Keratinocyte (primary cell): ENCODE measurements at regions not wholly inside any gene's neighbourhood (a gene's known extent, or its start where the extent isn't known, plus 50 kb on each side); places are given as distances from the start of the nearest gene placed in this dataset.

Experiments used
- DNase-seq: peaks from one replicate; pipeline ENCODE4 v3.0.0-alpha.2; 2011; ENCODE audit warnings: low read depth, missing footprints, low spot score
- FAIRE-seq: peaks from 2 replicates; lab custom pipeline; 2011; peaks lifted over from hg19 to GRCh38; lab: Jason Lieb, UNC
- H2AFZ ChIP-seq: 2 replicates; pipeline ENCODE4 v1.6.0; 2012; ENCODE audit warnings: low read length, control low read depth, inconsistent platforms; ENCODE audit not compliant: control insufficient read depth
- H3K27ac ChIP-seq: 2 replicates; pipeline ENCODE4 v1.5.1; 2011; ENCODE audit warnings: low read length; ENCODE audit not compliant: control insufficient read depth, insufficient read depth
- H3K27me3 ChIP-seq: 3 replicates; pipeline ENCODE4 v1.6.0; 2011; ENCODE audit warnings: low read length; ENCODE audit not compliant: control insufficient read depth, insufficient read depth; ENCODE audit errors: extremely low read depth
- H3K36me3 ChIP-seq, 2 experiments: 2 replicates in 1 of 2; 3 replicates in 1 of 2; pipeline ENCODE4 v1.5.1; 2011; ENCODE audit warnings: low read length in 2 of 2, mild to moderate bottlenecking in 1 of 2; ENCODE audit not compliant: control insufficient read depth in 2 of 2, insufficient read depth in 2 of 2; ENCODE audit errors: extremely low read depth in 1 of 2
- H3K4me1 ChIP-seq: 3 replicates; pipeline ENCODE4 v1.5.1; 2011; ENCODE audit warnings: low read length; ENCODE audit not compliant: control insufficient read depth, insufficient read depth; ENCODE audit errors: extremely low read depth
- H3K4me2 ChIP-seq: 3 replicates; pipeline ENCODE4 v1.6.0; 2011; ENCODE audit warnings: low read depth, low read length; ENCODE audit not compliant: control insufficient read depth, insufficient read depth; ENCODE audit errors: extremely low read depth
- H3K4me3 ChIP-seq, 3 experiments: fragments of 200-600 bp in 1 of 3; sonication (generic) in 1 of 3; 2 replicates in 2 of 3; 3 replicates in 1 of 3; pipeline ENCODE4 v1.5.1; 2011 to 2016; ENCODE audit warnings: low read length in 3 of 3, mild to moderate bottlenecking in 3 of 3, control low read depth in 2 of 3, inconsistent platforms in 1 of 3, low read depth in 1 of 3, mixed read lengths in 1 of 3, mixed run types in 1 of 3, moderate library complexity in 1 of 3; ENCODE audit not compliant: control insufficient read depth in 2 of 3, insufficient read depth in 2 of 3; ENCODE audit errors: extremely low read depth in 1 of 3
- H3K79me2 ChIP-seq: 2 replicates; pipeline ENCODE4 v1.6.0; 2012; ENCODE audit warnings: low read length; ENCODE audit not compliant: control insufficient read depth, insufficient read depth
- H3K9ac ChIP-seq: 3 replicates; pipeline ENCODE4 v1.6.0; 2011; ENCODE audit warnings: low read length; ENCODE audit not compliant: control insufficient read depth, insufficient read depth; ENCODE audit errors: extremely low read depth
- H3K9me1 ChIP-seq: 3 replicates; pipeline ENCODE4 v1.6.0; 2011; ENCODE audit warnings: low read length; ENCODE audit not compliant: control insufficient read depth, insufficient read depth; ENCODE audit errors: extremely low read depth
- H3K9me3 ChIP-seq: 2 replicates; pipeline ENCODE4 v1.5.1; 2012; ENCODE audit warnings: low read depth, low read length; ENCODE audit not compliant: control insufficient read depth
- H4K20me1 ChIP-seq: 3 replicates; pipeline ENCODE4 v1.6.0; 2011; ENCODE audit warnings: low read length; ENCODE audit not compliant: control insufficient read depth, insufficient read depth; ENCODE audit errors: extremely low read depth
- EZH2 ChIP-seq: IDR thresholded peaks from one replicate; pipeline ENCODE4 v1.6.1; 2012; ENCODE audit warnings: inconsistent platforms, mild to moderate bottlenecking, low read length, moderate library complexity
- dilution Hi-C: fragments of 300-500 bp; cut with MboI; formaldehyde crosslinking; loops from one replicate; pipeline ENCODE4 v1.7.0; 2020; ENCODE audit warnings: low sequenced_read_pairs; ENCODE audit not compliant: extremely low pct_ligation_motif_present
- TF ChIP-seq, protein P1 (sequence below), 3 experiments: IDR thresholded peaks in 1 of 3; conservative IDR thresholded peaks in 1 of 3; optimal IDR thresholded peaks in 1 of 3; 2 replicates in 2 of 3; 3 replicates in 1 of 3; pipeline versions ENCODE3 to v1.5.1; 2011; ENCODE audit warnings: low read length in 3 of 3, mild to moderate bottlenecking in 3 of 3, moderate library complexity in 2 of 3, control low read depth in 1 of 3, inconsistent platforms in 1 of 3; ENCODE audit not compliant: insufficient read depth in 2 of 3; ENCODE audit errors: extremely low read depth in 1 of 3

- H3K4me2 ChIP-seq, result peak overlapping the region; percentile 65
- H3K36me3 ChIP-seq, result no peaks in the 10 kb centered on the region
- H3K9ac ChIP-seq, result peak overlapping the region; percentile 60
- peak overlapping the region; percentile 87 for H3K27ac ChIP-seq
- no peaks in the 10 kb centered on the region for H4K20me1 ChIP-seq
- H3K27me3 ChIP-seq, result no peaks in the 10 kb centered on the region
- TF ChIP-seq, protein P1, sequence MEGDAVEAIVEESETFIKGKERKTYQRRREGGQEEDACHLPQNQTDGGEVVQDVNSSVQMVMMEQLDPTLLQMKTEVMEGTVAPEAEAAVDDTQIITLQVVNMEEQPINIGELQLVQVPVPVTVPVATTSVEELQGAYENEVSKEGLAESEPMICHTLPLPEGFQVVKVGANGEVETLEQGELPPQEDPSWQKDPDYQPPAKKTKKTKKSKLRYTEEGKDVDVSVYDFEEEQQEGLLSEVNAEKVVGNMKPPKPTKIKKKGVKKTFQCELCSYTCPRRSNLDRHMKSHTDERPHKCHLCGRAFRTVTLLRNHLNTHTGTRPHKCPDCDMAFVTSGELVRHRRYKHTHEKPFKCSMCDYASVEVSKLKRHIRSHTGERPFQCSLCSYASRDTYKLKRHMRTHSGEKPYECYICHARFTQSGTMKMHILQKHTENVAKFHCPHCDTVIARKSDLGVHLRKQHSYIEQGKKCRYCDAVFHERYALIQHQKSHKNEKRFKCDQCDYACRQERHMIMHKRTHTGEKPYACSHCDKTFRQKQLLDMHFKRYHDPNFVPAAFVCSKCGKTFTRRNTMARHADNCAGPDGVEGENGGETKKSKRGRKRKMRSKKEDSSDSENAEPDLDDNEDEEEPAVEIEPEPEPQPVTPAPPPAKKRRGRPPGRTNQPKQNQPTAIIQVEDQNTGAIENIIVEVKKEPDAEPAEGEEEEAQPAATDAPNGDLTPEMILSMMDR (optimal IDR thresholded peaks at IDR 0.05 in 1 of 3, IDR thresholded peaks at IDR 0.05 in 1 of 3, conservative IDR thresholded peaks at IDR 0.05 in 1 of 3; ENCODE audit: extremely low read depth in 1 of 3, insufficient read depth in 2 of 3, low read length in 3 of 3), result no peak
- no peak for TF ChIP-seq EZH2
- peak overlapping the region in 1 of 3 experiments; percentile 8 for H3K4me3 ChIP-seq
- H2AFZ ChIP-seq, result no peak overlapping the region
- no peak for FAIRE-seq
- no peak for DNase-seq
- peaks cover 2% of the 10 kb centered on the region for H3K9me3 ChIP-seq
- H3K9me1 ChIP-seq, result no peaks in the 10 kb centered on the region
- dilution Hi-C loops, result no loop called here
- H3K79me2 ChIP-seq, result no peaks in the 10 kb centered on the region
- H3K4me1 ChIP-seq, result peaks cover 53% of the 10 kb centered on the region
Measured at GRCh38 chr21:41634858-41635257, 126.9 kb upstream of the TMPRSS2 start.

DNA sequence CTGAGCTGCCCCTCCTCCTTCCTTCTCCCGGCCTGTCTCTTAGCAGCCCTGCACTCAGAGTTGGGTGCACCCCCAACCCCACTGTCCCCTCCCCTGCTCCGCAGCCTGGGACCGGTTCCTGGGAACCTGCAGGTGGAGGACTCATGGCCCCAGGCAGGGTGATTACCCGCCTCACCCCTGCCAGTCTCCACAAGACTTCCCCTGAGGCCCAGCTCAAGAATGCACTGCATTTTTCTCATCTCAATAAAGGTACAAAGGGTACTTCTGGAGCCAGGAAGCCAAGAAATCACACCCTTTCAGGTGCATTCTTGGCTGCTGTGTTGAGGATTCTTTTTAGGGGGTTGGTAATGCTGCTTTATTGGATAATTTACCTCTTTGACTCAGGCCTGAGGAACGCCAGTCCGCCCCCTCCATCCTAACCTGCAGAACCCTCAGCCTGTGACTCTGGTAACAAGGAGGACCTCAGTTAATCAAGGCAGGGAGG, 126.3 kb upstream of the TMPRSS2 start:
- Histone ChIP-seq H3K4me2 (peak overlapping the region; percentile 65), H3K36me3 (no peaks in the 10 kb centered on the region), H3K79me2 (no peaks in the 10 kb centered on the region), H4K20me1 (no peaks in the 10 kb centered on the region), H3K9me3 (peaks cover 2% of the 10 kb centered on the region), H3K9ac (peak overlapping the region; percentile 60), H3K4me3 (peak overlapping the region in 1 of 3 experiments; percentile 8), H3K4me1 (peaks cover 53% of the 10 kb centered on the region), H3K9me1 (no peaks in the 10 kb centered on the region), H3K27ac (peak overlapping the region; percentile 87), H3K27me3 (no peaks in the 10 kb centered on the region), H2AFZ (no peak overlapping the region)
- dilution Hi-C loops, result no loop called here
- TF ChIP-seq, protein P1 (optimal IDR thresholded peaks at IDR 0.05 in 1 of 3, IDR thresholded peaks at IDR 0.05 in 1 of 3, conservative IDR thresholded peaks at IDR 0.05 in 1 of 3; ENCODE audit: extremely low read depth in 1 of 3, insufficient read depth in 2 of 3, low read length in 3 of 3), result no peak
- TF ChIP-seq EZH2, result no peak
- DNase-seq (peak; percentile 98), FAIRE-seq (peak; percentile 99)
